ENCODE measurements at regions not wholly inside any gene's neighbourhood (a gene's known extent, or its start where the extent isn't known, plus 50 kb on each side); places are given as distances from the start of the nearest gene placed in this dataset.

GRCh38 chr3:64805248-64805647 lies 117.4 kb upstream of the ADAMTS9 start:
- TF ChIP-seq, protein P1, sequence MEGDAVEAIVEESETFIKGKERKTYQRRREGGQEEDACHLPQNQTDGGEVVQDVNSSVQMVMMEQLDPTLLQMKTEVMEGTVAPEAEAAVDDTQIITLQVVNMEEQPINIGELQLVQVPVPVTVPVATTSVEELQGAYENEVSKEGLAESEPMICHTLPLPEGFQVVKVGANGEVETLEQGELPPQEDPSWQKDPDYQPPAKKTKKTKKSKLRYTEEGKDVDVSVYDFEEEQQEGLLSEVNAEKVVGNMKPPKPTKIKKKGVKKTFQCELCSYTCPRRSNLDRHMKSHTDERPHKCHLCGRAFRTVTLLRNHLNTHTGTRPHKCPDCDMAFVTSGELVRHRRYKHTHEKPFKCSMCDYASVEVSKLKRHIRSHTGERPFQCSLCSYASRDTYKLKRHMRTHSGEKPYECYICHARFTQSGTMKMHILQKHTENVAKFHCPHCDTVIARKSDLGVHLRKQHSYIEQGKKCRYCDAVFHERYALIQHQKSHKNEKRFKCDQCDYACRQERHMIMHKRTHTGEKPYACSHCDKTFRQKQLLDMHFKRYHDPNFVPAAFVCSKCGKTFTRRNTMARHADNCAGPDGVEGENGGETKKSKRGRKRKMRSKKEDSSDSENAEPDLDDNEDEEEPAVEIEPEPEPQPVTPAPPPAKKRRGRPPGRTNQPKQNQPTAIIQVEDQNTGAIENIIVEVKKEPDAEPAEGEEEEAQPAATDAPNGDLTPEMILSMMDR (conservative IDR thresholded peaks at IDR 0.05 in 1 of 2, IDR thresholded peaks at IDR 0.05 in 1 of 2; ENCODE audit: extremely low read depth in 1 of 2, insufficient read depth in 1 of 2, low read depth in 1 of 2, low read length in 2 of 2), result no peak
- TF ChIP-seq EZH2 (IDR thresholded peaks at IDR 0.05; ENCODE audit: borderline replicate concordance, low read length), result no peak
